H1 (cell line): ENCODE measurements at regions not wholly inside any gene's neighbourhood (a gene's known extent, or its start where the extent isn't known, plus 50 kb on each side); places are given as distances from the start of the nearest gene placed in this dataset.

Source experiments
- CBX5 ChIP-seq: fragments of 300-800, 300-1000 bp; sonication (generic); IDR thresholded peaks from 2 replicates; pipeline ENCODE4 v1.7.1; 2016; ENCODE audit warnings: antibody characterized with exemption, low read length, low read depth
- SIN3A ChIP-seq, 2 experiments: IDR thresholded peaks in 1 of 2; conservative IDR thresholded peaks in 1 of 2; 2 replicates each; pipeline ENCODE4 v1.6.1; 2011 to 2012; ENCODE audit warnings: low read length in 2 of 2, improper control_type of control experiment in 1 of 2, low read depth in 1 of 2, mild to moderate bottlenecking in 1 of 2
- TF ChIP-seq, protein P1 (sequence below): IDR thresholded peaks from 2 replicates; pipeline ENCODE4 v1.6.1; 2012; ENCODE audit warnings: low read length, inconsistent platforms

- TF ChIP-seq, protein P1, sequence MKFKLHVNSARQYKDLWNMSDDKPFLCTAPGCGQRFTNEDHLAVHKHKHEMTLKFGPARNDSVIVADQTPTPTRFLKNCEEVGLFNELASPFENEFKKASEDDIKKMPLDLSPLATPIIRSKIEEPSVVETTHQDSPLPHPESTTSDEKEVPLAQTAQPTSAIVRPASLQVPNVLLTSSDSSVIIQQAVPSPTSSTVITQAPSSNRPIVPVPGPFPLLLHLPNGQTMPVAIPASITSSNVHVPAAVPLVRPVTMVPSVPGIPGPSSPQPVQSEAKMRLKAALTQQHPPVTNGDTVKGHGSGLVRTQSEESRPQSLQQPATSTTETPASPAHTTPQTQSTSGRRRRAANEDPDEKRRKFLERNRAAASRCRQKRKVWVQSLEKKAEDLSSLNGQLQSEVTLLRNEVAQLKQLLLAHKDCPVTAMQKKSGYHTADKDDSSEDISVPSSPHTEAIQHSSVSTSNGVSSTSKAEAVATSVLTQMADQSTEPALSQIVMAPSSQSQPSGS: no peak
- TF ChIP-seq SIN3A (conservative IDR thresholded peaks at IDR 0.05 in 1 of 2, IDR thresholded peaks at IDR 0.05 in 1 of 2; ENCODE audit: low read depth in 1 of 2, low read length in 2 of 2) (no peak), CBX5 (no peak)
Measured at GRCh38 chr9:108664309-108665255, 191.2 kb downstream of the ACTL7B start (continued).
